GM06990 (cell line): ENCODE measurements at regions not wholly inside any gene's neighbourhood (a gene's known extent, or its start where the extent isn't known, plus 50 kb on each side); places are given as distances from the start of the nearest gene placed in this dataset.

Experiments used
- DNase-seq: peaks from one replicate; pipeline ENCODE4 v3.0.0-alpha.2; 2011; ENCODE audit not compliant: insufficient read length; ENCODE audit errors: extremely low read depth
- H3K27me3 ChIP-seq: replicated peaks from 2 replicates; pipeline ENCODE4 v1.6.0; 2011; ENCODE audit warnings: low read length; ENCODE audit not compliant: control insufficient read depth, insufficient read depth
- H3K36me3 ChIP-seq: 2 replicates; pipeline ENCODE4 v1.5.1; 2011; ENCODE audit warnings: low read length; ENCODE audit not compliant: control insufficient read depth, insufficient read depth
- H3K4me3 ChIP-seq: replicated peaks from 2 replicates; pipeline ENCODE4 v1.5.1; 2011; ENCODE audit warnings: low read depth, mild to moderate bottlenecking, control low read depth, low read length
- CTCF ChIP-seq: IDR thresholded peaks from 2 replicates; pipeline ENCODE4 v1.5.1; 2011; ENCODE audit warnings: low read length, control low read depth, mild to moderate bottlenecking, inconsistent platforms; ENCODE audit not compliant: insufficient read depth, poor library complexity, severe bottlenecking

- no peak for DNase-seq
- Histone ChIP-seq H3K36me3 (no peaks in the 10 kb centered on the region), H3K27me3 (no peaks in the 10 kb centered on the region), H3K4me3 (no peak overlapping the region)
- no peak for TF ChIP-seq CTCF
Observed at GRCh38 chr4:90007494-90008167, 113.0 kb downstream of the MMRN1 start.

GRCh38 chr4:90012918-90013317, 114.3 kb upstream of the CCSER1 start:
- Histone ChIP-seq H3K36me3 (no peaks in the 10 kb centered on the region), H3K27me3 (no peaks in the 10 kb centered on the region), H3K4me3 (no peak overlapping the region)
- no peak for TF ChIP-seq CTCF
- no peak for DNase-seq

- no peak for TF ChIP-seq CTCF
- H3K27me3 ChIP-seq, result no peaks in the 10 kb centered on the region
- H3K36me3 ChIP-seq, result no peaks in the 10 kb centered on the region
- no peak overlapping the region for H3K4me3 ChIP-seq
- DNase-seq, result no peak
Observed at GRCh38 chr4:90024519-90024918, 102.7 kb upstream of the CCSER1 start.

- peak; percentile 10 for TF ChIP-seq CTCF
- Histone ChIP-seq H3K4me3 (no peak overlapping the region), H3K36me3 (no peaks in the 10 kb centered on the region), H3K27me3 (no peaks in the 10 kb centered on the region)
- no peak for DNase-seq
Observed at GRCh38 chr4:90025248-90025647, 101.9 kb upstream of the CCSER1 start.

- DNase-seq, result no peak
Observed at GRCh38 chr4:90027565-90027964, 99.6 kb upstream of the CCSER1 start.

More at GRCh38 chr4:90027565-90027964, 99.6 kb upstream of the CCSER1 start:
- H3K36me3 ChIP-seq, result no peaks in the 10 kb centered on the region
- TF ChIP-seq CTCF, result no peak
- H3K4me3 ChIP-seq, result no peak overlapping the region
- no peaks in the 10 kb centered on the region for H3K27me3 ChIP-seq
